ENCODE measurements at regions not wholly inside any gene's neighbourhood (a gene's known extent, or its start where the extent isn't known, plus 50 kb on each side); places are given as distances from the start of the nearest gene placed in this dataset.

GRCh38 chr7:115081772-115082171 lies 159.9 kb downstream of the MDFIC start:
- H3K4me1 Mint-ChIP-seq (ENCODE audit: low read depth), result no peaks in the 10 kb centered on the region
- no peak overlapping the region for H3K27ac Mint-ChIP-seq
- intact Hi-C loops (cut with micrococcal nuclease), result no loop called here
- no peak overlapping the region for H3K4me3 Mint-ChIP-seq (ENCODE audit: low read depth)
- H3K36me3 Mint-ChIP-seq (ENCODE audit: low read depth), result no peaks in the 10 kb centered on the region
- no peaks in the 10 kb centered on the region for H3K9me3 Mint-ChIP-seq
- H3K27me3 Mint-ChIP-seq (ENCODE audit: low read depth), result peaks cover 14% of the 10 kb centered on the region
- DNase-seq (ENCODE audit: low spot score), result no peak

GRCh38 chr7:115078851-115079250 lies 157.0 kb downstream of the MDFIC start:
- Mint-ChIP-seq H3K4me1 (ENCODE audit: low read depth) (no peaks in the 10 kb centered on the region), H3K36me3 (ENCODE audit: low read depth) (no peaks in the 10 kb centered on the region), H3K27me3 (ENCODE audit: low read depth) (peaks cover 12% of the 10 kb centered on the region), H3K4me3 (ENCODE audit: low read depth) (no peak overlapping the region), H3K27ac (no peak overlapping the region), H3K9me3 (no peaks in the 10 kb centered on the region)
- no peak for DNase-seq (ENCODE audit: low spot score)
- intact Hi-C loops (cut with micrococcal nuclease), result no loop called here

GRCh38 chr7:115078386-115078785 lies 156.5 kb downstream of the MDFIC start:
- intact Hi-C loops (cut with micrococcal nuclease), result no loop called here
- Mint-ChIP-seq H3K27ac (no peak overlapping the region), H3K36me3 (ENCODE audit: low read depth) (no peaks in the 10 kb centered on the region), H3K4me1 (ENCODE audit: low read depth) (no peaks in the 10 kb centered on the region), H3K9me3 (no peaks in the 10 kb centered on the region), H3K27me3 (ENCODE audit: low read depth) (peaks cover 12% of the 10 kb centered on the region), H3K4me3 (ENCODE audit: low read depth) (no peak overlapping the region)
- no peak for DNase-seq (ENCODE audit: low spot score)

- Mint-ChIP-seq H3K36me3 (ENCODE audit: low read depth) (no peaks in the 10 kb centered on the region), H3K4me1 (ENCODE audit: low read depth) (peaks cover 7% of the 10 kb centered on the region), H3K9me3 (no peaks in the 10 kb centered on the region), H3K4me3 (ENCODE audit: low read depth) (no peak overlapping the region), H3K27me3 (ENCODE audit: low read depth) (peaks cover 3% of the 10 kb centered on the region), H3K27ac (no peak overlapping the region)
- intact Hi-C loops (cut with micrococcal nuclease), result no loop called here
- DNase-seq (ENCODE audit: low spot score), result no peak
Measured at GRCh38 chr7:115070311-115070710, 148.4 kb downstream of the MDFIC start.

Measured in activated T-helper 2 cell treated with anti-CD3 and anti-CD28 coated beads, Interferon-gamma antibody, Interleukin-2, Interleukin-4, amounts not matched to agents 10 μg/mL and 5 μg/mL and 100 μg/mL, durations not matched to agents 14 hours and 24 hours and 36 hours (primary cell).